ENCODE measurements at regions not wholly inside any gene's neighbourhood (a gene's known extent, or its start where the extent isn't known, plus 50 kb on each side); places are given as distances from the start of the nearest gene placed in this dataset.

DNA sequence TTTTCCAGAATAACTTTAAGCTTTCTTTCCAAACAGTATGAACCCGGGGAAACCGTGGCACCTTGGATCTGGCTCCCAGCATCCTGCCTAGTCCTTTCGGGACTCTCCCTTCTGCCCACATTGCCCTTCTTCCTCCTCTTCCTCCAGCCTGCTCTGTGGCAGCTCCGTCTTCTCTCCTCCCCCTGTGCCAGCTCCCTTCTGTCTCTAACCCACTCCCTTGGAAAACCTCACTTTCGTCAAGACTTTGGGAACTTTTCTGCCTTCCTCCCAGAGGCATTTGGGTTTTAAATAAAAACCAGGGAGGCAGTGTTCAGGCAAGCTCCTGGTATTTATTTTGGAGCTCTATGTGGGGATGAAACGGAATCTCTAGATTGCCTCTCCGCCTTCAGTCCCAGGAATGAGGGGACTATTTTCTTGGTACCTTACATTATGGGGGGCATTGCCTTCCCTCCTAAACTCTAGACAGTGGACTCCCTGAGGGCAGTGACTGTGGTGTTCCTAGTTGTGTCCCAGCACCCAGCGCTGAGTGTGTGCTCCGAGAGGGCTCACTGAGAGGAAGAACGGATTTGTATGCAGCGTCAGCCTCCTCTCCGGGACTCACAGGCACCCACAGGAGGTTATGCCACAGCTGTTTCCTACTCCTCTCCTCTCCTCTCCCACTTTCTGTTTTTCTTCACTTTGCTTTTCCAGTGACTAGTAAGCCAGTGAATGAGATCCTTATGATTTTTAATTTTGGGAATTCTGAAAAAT is 105.4 kb upstream of the MRPS22 start:
- TF ChIP-seq, protein P1, sequence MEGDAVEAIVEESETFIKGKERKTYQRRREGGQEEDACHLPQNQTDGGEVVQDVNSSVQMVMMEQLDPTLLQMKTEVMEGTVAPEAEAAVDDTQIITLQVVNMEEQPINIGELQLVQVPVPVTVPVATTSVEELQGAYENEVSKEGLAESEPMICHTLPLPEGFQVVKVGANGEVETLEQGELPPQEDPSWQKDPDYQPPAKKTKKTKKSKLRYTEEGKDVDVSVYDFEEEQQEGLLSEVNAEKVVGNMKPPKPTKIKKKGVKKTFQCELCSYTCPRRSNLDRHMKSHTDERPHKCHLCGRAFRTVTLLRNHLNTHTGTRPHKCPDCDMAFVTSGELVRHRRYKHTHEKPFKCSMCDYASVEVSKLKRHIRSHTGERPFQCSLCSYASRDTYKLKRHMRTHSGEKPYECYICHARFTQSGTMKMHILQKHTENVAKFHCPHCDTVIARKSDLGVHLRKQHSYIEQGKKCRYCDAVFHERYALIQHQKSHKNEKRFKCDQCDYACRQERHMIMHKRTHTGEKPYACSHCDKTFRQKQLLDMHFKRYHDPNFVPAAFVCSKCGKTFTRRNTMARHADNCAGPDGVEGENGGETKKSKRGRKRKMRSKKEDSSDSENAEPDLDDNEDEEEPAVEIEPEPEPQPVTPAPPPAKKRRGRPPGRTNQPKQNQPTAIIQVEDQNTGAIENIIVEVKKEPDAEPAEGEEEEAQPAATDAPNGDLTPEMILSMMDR (conservative IDR thresholded peaks at IDR 0.05; ENCODE audit: low read depth, low read length) = no peak
- TF ChIP-seq CEBPB (IDR thresholded peaks at IDR 0.05; ENCODE audit: low read depth, low read length) (no peak), BHLHE40 (IDR thresholded peaks at IDR 0.05; ENCODE audit: low read depth, low read length) (no peak), RCOR1 (IDR thresholded peaks at IDR 0.05; ENCODE audit: insufficient replicate concordance, low read length) (no peak), POLR2A (IDR thresholded peaks at IDR 0.05; ENCODE audit: low read depth, low read length) (no peak)

All from IMR-90 (cell line).